HFF-Myc (cell line): ENCODE measurements at regions not wholly inside any gene's neighbourhood (a gene's known extent, or its start where the extent isn't known, plus 50 kb on each side); places are given as distances from the start of the nearest gene placed in this dataset.

ENCODE experiments used
- DNase-seq: peaks from one replicate; pipeline ENCODE4 v3.0.0-alpha.2; 2011; ENCODE audit warnings: low read depth; ENCODE audit errors: extremely low read depth
- H3K4me3 ChIP-seq: replicated peaks from 2 replicates; pipeline ENCODE4 v1.5.1; 2011; ENCODE audit warnings: low read depth, mild to moderate bottlenecking, control low read depth, low read length
- TF ChIP-seq, protein P1 (sequence below): IDR thresholded peaks from 2 replicates; pipeline ENCODE4 v1.5.1; 2012; ENCODE audit warnings: mild to moderate bottlenecking, low read depth, low read length, control low read depth; ENCODE audit errors: missing control alignments

DNA sequence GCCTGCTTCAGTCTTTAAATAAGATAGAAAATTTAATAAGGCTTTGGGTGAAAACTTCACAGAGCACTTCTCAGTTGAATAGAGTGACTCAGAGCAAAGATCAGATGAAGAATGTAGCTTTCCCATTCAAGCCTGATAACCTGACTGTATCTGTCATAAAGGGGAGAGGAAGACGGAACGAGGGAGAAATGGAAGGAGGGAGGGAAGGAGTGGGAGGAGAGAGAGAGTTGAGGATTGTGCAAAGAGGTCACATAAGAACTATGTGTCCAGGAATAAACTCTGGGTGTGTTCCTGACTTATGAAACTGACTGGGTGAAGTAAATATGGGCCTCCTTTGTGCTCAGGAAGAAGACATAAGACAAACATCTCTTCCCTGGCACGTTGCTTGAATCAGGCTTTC, 385.5 kb downstream of the LPIN1 start:
- H3K4me3 ChIP-seq = no peak overlapping the region
- TF ChIP-seq, protein P1, sequence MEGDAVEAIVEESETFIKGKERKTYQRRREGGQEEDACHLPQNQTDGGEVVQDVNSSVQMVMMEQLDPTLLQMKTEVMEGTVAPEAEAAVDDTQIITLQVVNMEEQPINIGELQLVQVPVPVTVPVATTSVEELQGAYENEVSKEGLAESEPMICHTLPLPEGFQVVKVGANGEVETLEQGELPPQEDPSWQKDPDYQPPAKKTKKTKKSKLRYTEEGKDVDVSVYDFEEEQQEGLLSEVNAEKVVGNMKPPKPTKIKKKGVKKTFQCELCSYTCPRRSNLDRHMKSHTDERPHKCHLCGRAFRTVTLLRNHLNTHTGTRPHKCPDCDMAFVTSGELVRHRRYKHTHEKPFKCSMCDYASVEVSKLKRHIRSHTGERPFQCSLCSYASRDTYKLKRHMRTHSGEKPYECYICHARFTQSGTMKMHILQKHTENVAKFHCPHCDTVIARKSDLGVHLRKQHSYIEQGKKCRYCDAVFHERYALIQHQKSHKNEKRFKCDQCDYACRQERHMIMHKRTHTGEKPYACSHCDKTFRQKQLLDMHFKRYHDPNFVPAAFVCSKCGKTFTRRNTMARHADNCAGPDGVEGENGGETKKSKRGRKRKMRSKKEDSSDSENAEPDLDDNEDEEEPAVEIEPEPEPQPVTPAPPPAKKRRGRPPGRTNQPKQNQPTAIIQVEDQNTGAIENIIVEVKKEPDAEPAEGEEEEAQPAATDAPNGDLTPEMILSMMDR = no peak
- DNase-seq = no peak

DNA sequence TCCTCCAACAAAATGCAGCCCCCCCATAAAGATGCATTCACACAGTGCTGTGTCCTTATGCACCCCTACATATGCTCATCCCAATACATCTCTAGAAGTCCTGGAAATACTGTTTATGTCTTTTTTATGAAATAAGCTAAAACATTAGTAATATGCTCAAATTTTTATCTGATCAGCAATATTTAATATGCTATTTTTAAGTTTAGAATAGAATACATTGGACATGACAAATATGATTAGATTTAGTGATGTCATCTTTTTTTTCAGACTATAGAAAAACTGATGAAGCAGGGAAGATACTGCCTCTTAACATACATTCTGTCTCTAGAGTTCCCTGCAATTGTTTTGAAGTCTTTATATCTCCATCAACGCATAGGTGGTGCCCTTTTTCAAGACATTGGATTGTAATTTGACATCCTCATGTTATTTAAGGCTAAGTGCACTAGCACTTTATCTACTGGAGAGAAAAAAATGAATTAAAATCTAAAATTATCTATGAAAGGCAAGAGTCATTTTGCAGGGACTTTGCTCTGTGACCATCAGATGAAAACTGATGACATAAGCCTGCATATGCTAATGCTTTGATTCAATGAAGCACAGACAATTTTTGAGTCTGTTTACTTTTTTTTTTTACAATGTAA, 395.3 kb downstream of the LPIN1 start:
- DNase-seq = no peak
- H3K4me3 ChIP-seq = no peak overlapping the region
- TF ChIP-seq, protein P1 = no peak

GRCh38 chr2:12151716-12152115, 405.3 kb downstream of the LPIN1 start:
- no peak overlapping the region for H3K4me3 ChIP-seq
- TF ChIP-seq, protein P1 = no peak
- DNase-seq = no peak

DNA sequence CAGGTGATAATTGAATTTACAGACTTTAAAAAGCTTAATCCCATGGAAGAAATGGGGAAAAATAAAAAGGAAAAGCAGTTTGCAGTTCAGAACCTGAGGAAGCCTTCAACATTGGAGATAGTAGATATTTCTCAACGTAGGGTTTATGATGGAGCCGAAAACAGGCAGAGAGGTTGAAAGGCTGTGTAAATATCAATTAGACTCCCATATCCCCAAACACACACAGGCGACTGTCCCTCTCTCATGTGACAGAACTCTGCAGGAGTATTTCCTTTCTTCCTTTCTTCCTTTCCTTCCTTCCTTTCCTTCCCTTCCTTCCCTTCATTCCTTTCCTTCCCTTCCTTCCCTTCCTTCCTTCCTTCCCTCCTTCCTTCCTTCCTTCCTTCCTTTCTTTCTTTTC, 406.5 kb downstream of the LPIN1 start:
- no peak overlapping the region for H3K4me3 ChIP-seq
- DNase-seq = no peak
- TF ChIP-seq, protein P1 = no peak

- TF ChIP-seq, protein P1 = no peak
Observed at GRCh38 chr2:12155303-12156051, 409.0 kb downstream of the LPIN1 start.

DNA sequence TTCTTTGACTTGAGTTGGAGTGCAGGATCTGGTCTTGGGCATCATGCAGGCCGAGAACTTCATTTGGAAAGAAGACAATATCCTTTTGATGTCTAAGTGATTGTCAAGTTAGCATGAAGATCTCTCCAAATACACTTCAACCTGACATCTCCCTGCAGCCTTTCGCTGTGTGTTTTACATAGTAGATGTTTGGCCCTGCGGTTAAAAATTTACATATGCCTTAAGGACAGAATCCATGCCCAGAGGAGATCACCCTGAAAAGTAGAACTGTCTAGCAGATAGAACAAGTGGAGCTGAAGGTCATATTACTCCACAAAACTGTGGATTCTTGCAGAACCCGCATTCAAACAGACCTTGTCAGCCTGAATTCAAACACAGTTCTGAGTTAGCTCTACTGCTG, 409.9 kb downstream of the LPIN1 start:
- TF ChIP-seq, protein P1 = no peak
- DNase-seq = no peak
- H3K4me3 ChIP-seq = no peak overlapping the region

More at GRCh38 chr2:12155303-12156051, 409.0 kb downstream of the LPIN1 start:
- DNase-seq = peak; percentile 66
- H3K4me3 ChIP-seq = no peak overlapping the region
